OCI-LY1 (cell line): ENCODE measurements at regions not wholly inside any gene's neighbourhood (a gene's known extent, or its start where the extent isn't known, plus 50 kb on each side); places are given as distances from the start of the nearest gene placed in this dataset.

ENCODE experiments used
- EZH2 ChIP-seq: fragments of 200-600 bp; sonication (generic), shearing (Covaris generic); IDR thresholded peaks from 2 replicates; pipeline ENCODE4 v1.8.0; 2017; ENCODE audit warnings: borderline replicate concordance, mixed run types, mild to moderate bottlenecking, antibody characterized with exemption, low read length, moderate library complexity, mixed read lengths
- TF ChIP-seq, protein P1 (sequence below): fragments of 200-600 bp; sonication (generic), shearing (Covaris generic); IDR thresholded peaks from 2 replicates; pipeline ENCODE4 v1.5.1; 2017; ENCODE audit warnings: mild to moderate bottlenecking, antibody characterized with exemption, low read length, moderate library complexity, mixed read lengths

DNA sequence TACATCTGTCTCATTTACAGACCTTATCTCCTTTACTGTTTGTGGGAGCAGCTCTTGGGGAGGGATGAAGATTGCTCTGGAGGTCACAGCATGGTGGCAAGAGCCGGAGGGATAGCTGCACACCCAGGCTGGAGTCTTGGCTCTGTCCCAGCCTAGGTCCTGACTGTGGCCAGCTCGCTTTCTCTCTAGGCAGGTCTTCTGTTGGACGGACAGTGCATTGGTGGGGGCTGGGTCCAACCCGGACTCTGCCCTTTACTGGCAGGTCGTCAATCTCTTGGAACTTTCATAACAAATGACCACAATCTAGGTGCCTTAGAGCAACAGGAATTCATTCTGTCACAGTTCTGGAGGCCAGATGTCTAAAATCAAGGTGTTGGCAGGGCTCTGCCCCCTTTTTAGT lies 319.8 kb upstream of the C1orf174 start:
- no peak for TF ChIP-seq EZH2
- TF ChIP-seq, protein P1, sequence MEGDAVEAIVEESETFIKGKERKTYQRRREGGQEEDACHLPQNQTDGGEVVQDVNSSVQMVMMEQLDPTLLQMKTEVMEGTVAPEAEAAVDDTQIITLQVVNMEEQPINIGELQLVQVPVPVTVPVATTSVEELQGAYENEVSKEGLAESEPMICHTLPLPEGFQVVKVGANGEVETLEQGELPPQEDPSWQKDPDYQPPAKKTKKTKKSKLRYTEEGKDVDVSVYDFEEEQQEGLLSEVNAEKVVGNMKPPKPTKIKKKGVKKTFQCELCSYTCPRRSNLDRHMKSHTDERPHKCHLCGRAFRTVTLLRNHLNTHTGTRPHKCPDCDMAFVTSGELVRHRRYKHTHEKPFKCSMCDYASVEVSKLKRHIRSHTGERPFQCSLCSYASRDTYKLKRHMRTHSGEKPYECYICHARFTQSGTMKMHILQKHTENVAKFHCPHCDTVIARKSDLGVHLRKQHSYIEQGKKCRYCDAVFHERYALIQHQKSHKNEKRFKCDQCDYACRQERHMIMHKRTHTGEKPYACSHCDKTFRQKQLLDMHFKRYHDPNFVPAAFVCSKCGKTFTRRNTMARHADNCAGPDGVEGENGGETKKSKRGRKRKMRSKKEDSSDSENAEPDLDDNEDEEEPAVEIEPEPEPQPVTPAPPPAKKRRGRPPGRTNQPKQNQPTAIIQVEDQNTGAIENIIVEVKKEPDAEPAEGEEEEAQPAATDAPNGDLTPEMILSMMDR = no peak
